KMS-11 (cell line): ENCODE measurements at regions not wholly inside any gene's neighbourhood (a gene's known extent, or its start where the extent isn't known, plus 50 kb on each side); places are given as distances from the start of the nearest gene placed in this dataset.
"Not testable (repeated sequence)": the region's sequence is repeated elsewhere in the genome, so short reads cannot be mapped to it uniquely, and the experiment has no call there.

Experiments used
- H2AFZ ChIP-seq: fragments of 200-600 bp; sonication (generic); 2 replicates; pipeline ENCODE4 v1.6.1; 2016; ENCODE audit warnings: antibody characterized with exemption, mixed run types, low read depth
- H3K27ac ChIP-seq: fragments of 200-600 bp; sonication (generic); 2 replicates; pipeline ENCODE4 v1.6.1; 2016; ENCODE audit warnings: mild to moderate bottlenecking, mixed run types
- H3K27me3 ChIP-seq: fragments of 200-600 bp; sonication (generic); 2 replicates; pipeline ENCODE4 v1.6.1; 2017; ENCODE audit warnings: mild to moderate bottlenecking, low read depth, mixed run types, moderate library complexity; ENCODE audit not compliant: insufficient read depth
- H3K36me3 ChIP-seq: fragments of 200-600 bp; sonication (generic); 2 replicates; pipeline ENCODE4 v1.6.1; 2017; ENCODE audit warnings: mild to moderate bottlenecking, mixed run types; ENCODE audit not compliant: insufficient read depth
- H3K4me1 ChIP-seq: fragments of 200-600 bp; sonication (generic); 2 replicates; pipeline ENCODE4 v1.6.1; 2016; ENCODE audit warnings: mild to moderate bottlenecking, low read depth, mixed run types; ENCODE audit not compliant: poor library complexity, severe bottlenecking
- H3K4me2 ChIP-seq: fragments of 200-600 bp; sonication (generic); 2 replicates; pipeline ENCODE4 v1.7.0; 2016; ENCODE audit warnings: mild to moderate bottlenecking, mixed run types
- H3K4me3 ChIP-seq: fragments of 200-600 bp; sonication (generic); IDR thresholded peaks from 2 replicates; pipeline ENCODE4 v1.6.1; 2017; ENCODE audit warnings: low read depth, low read length, mixed read lengths; ENCODE audit not compliant: insufficient read depth
- H3K79me2 ChIP-seq: fragments of 200-600 bp; sonication (generic); 2 replicates; pipeline ENCODE4 v1.6.1; 2016; ENCODE audit warnings: low read depth, mixed run types; ENCODE audit not compliant: insufficient read depth
- H3K9ac ChIP-seq: fragments of 200-600 bp; sonication (generic); 2 replicates; pipeline ENCODE4 v1.6.1; 2016; ENCODE audit warnings: mild to moderate bottlenecking, mixed run types
- H4K20me1 ChIP-seq: fragments of 200-600 bp; sonication (generic); 2 replicates; pipeline ENCODE4 v1.6.1; 2016; ENCODE audit warnings: mild to moderate bottlenecking, mixed run types; ENCODE audit not compliant: insufficient read depth
- TF ChIP-seq, protein P1 (sequence below): fragments of 200-600 bp; sonication (generic); conservative IDR thresholded peaks from 2 replicates; pipeline ENCODE4 v1.6.1; 2017; ENCODE audit warnings: low read depth, mild to moderate bottlenecking, antibody characterized with exemption, low read length, moderate library complexity, mixed read lengths

DNA sequence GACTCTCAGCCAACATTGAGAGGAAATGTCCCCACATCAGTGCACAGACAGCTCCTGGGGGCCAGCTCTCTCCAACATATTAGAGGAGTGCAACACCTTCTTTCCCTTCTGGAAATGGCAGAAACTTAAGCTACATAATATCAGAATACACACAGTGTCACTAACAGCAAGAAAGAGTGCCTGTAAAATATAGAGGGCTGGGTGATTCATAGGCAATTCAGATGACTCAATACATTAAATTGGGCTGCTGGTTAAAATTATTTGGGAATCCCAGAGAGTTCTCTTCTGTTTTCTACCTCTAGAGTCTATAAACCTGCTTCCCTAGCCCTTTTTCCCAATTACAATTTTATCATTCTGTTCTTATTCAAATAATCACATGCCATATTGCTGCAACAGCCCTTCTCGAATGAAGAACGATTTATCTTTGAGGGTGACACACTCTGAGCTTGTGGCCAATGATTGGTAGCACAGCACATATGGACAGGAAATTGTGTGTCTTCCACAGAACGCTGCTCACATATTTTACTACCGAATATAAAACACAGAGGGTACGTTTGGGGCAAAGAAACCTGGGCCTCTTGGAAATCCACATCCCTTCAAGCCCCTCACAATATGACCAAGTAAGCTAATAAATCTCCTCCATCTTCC lies 381.2 kb downstream of the MBD2 start:
- no peaks in the 10 kb centered on the region for H3K79me2 ChIP-seq
- TF ChIP-seq, protein P1, sequence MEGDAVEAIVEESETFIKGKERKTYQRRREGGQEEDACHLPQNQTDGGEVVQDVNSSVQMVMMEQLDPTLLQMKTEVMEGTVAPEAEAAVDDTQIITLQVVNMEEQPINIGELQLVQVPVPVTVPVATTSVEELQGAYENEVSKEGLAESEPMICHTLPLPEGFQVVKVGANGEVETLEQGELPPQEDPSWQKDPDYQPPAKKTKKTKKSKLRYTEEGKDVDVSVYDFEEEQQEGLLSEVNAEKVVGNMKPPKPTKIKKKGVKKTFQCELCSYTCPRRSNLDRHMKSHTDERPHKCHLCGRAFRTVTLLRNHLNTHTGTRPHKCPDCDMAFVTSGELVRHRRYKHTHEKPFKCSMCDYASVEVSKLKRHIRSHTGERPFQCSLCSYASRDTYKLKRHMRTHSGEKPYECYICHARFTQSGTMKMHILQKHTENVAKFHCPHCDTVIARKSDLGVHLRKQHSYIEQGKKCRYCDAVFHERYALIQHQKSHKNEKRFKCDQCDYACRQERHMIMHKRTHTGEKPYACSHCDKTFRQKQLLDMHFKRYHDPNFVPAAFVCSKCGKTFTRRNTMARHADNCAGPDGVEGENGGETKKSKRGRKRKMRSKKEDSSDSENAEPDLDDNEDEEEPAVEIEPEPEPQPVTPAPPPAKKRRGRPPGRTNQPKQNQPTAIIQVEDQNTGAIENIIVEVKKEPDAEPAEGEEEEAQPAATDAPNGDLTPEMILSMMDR: no peak
- H3K4me1 ChIP-seq: no peaks in the 10 kb centered on the region
- H3K27ac ChIP-seq: no peak overlapping the region
- no peaks in the 10 kb centered on the region for H3K27me3 ChIP-seq
- no peaks in the 10 kb centered on the region for H4K20me1 ChIP-seq
- no peak overlapping the region for H2AFZ ChIP-seq
- H3K4me2 ChIP-seq: no peak overlapping the region
- no peak overlapping the region for H3K4me3 ChIP-seq
- no peak overlapping the region for H3K9ac ChIP-seq
- H3K36me3 ChIP-seq: no peaks in the 10 kb centered on the region

DNA sequence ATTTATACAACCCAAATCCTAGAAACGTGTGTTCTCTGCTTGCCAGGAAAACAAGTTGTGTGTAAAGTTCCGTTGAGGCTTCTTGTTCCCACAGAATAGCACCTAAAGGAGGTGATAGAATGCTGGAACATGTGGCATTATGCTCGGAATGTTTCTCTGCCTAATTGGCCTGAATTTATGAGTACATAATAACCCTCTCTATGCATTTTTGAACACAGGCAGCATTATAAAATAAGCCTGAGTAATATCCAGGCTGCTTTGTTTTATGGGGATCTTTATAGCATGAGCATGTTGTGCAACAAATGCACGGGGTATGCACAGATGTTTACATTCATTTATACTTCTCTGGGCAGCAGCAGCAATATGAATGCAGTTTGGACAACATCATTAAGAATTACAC lies 385.7 kb downstream of the MBD2 start:
- Histone ChIP-seq H2AFZ (no peak overlapping the region), H4K20me1 (no peaks in the 10 kb centered on the region), H3K9ac (no peak overlapping the region)

DNA sequence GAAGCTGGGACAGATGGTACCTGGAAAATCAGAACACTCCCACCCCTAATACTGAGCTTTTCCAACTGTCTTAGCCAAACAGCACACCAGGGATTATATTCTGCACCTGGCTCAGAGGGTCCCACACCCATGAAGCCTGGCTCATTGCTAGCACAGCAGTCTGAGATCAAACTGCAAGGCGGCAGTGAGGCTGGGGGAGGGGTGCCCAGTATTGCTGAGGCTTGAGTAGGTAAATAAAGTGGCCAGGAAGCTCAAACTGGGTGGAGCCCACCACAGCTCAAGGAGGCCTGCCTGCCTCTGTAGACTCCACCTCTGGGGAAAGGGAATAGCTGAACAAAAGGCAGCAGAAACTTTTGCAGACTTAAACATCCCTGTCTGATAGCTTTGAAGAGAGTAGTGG lies 403.3 kb downstream of the MBD2 start:
- H4K20me1 ChIP-seq, H3K36me3 ChIP-seq, H3K27ac ChIP-seq, H2AFZ ChIP-seq, H3K4me3 ChIP-seq, H3K9ac ChIP-seq, H3K27me3 ChIP-seq, H3K4me1 ChIP-seq, H3K79me2 ChIP-seq, H3K4me2 ChIP-seq: not testable (repeated sequence)

More for the DNA sequence above, 385.7 kb downstream of the MBD2 start:
- Histone ChIP-seq H3K4me2 (no peak overlapping the region), H3K27me3 (no peaks in the 10 kb centered on the region), H3K27ac (no peak overlapping the region), H3K4me3 (no peak overlapping the region), H3K4me1 (no peaks in the 10 kb centered on the region), H3K79me2 (no peaks in the 10 kb centered on the region), H3K36me3 (no peaks in the 10 kb centered on the region)
- TF ChIP-seq, protein P1: no peak

DNA sequence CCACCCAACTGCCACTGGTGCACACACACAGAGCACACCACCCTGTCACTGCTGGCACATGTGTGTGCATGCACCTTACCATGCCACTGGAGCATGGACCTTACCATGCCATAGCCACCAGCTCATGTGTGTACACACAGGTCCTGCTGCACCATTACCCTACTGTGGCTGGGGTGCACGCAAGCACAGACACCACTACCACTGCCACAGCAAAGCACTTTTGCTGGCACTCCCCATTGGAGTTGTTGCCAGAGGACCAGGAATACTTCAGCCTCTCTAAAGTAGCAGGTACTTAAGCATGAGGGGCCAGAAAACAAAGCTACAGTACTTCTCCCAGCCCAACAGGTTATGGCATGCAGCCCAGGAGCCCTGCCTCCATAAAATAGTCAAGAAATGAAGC lies 404.8 kb downstream of the MBD2 start:
- no peak overlapping the region for H3K4me2 ChIP-seq
- no peaks in the 10 kb centered on the region for H3K79me2 ChIP-seq
- H3K27ac ChIP-seq: no peak overlapping the region
- H4K20me1 ChIP-seq: no peaks in the 10 kb centered on the region
- no peaks in the 10 kb centered on the region for H3K36me3 ChIP-seq
- no peak overlapping the region for H2AFZ ChIP-seq
- H3K27me3 ChIP-seq: no peaks in the 10 kb centered on the region
- H3K4me1 ChIP-seq: no peaks in the 10 kb centered on the region
- no peak overlapping the region for H3K4me3 ChIP-seq
- TF ChIP-seq, protein P1: no peak
- H3K9ac ChIP-seq: no peak overlapping the region

DNA sequence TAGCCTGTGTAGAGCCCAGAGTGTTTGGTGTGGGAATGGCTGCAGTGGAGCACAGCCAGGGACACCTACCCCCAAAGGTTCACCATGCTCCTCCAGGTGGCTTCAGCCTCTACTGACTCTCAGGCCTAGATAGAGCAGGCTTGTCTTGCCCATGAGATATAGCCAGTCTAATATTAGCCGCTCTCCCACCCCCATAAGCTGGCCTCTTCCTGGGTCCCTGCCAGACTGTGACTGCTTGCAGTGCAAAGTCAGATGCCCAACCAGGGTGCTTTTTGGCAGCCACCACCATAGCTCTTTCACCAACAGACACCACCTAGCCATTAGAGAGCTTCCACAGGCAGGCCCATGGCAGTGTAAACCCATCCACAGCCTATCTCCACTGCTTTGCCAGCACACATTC lies 405.3 kb downstream of the MBD2 start:
- Histone ChIP-seq H3K9ac (no peak overlapping the region), H3K79me2 (no peaks in the 10 kb centered on the region), H2AFZ (no peak overlapping the region), H3K4me1 (no peaks in the 10 kb centered on the region), H3K4me2 (no peak overlapping the region), H3K36me3 (no peaks in the 10 kb centered on the region), H3K27me3 (no peaks in the 10 kb centered on the region), H3K27ac (no peak overlapping the region), H4K20me1 (no peaks in the 10 kb centered on the region), H3K4me3 (no peak overlapping the region)
- TF ChIP-seq, protein P1: no peak
